GM23338 (cell line): ENCODE measurements at regions not wholly inside any gene's neighbourhood (a gene's known extent, or its start where the extent isn't known, plus 50 kb on each side); places are given as distances from the start of the nearest gene placed in this dataset.

Experiments used
- ATAC-seq: fragments of 200-7000 bp; cut with Tn5 transposase; 3 replicates; pipeline ENCODE4 v1.9.1; 2020
- DNase-seq: peaks from one replicate; pipeline ENCODE4 v3.0.0-alpha.2; 2015; ENCODE audit warnings: low spot score
- H2AFZ ChIP-seq: fragments of 200-600 bp; sonication (generic); 2 replicates; pipeline ENCODE4 v1.8.0; 2016; ENCODE audit warnings: antibody characterized with exemption, mild to moderate bottlenecking, moderate library complexity
- H3F3A ChIP-seq: fragments of 200-600 bp; sonication (generic); replicated peaks from 2 replicates; pipeline ENCODE4 v1.8.0; 2017; ENCODE audit warnings: antibody characterized with exemption, mixed run types, low read depth
- H3K27ac ChIP-seq: fragments of 200-600 bp; sonication (generic); 2 replicates; pipeline ENCODE4 v1.6.1; 2016; ENCODE audit warnings: low read depth
- H3K27me3 ChIP-seq: fragments of 200-600 bp; sonication (generic); 2 replicates; pipeline ENCODE4 v1.8.0; 2016; ENCODE audit warnings: mild to moderate bottlenecking, mixed run types, moderate library complexity; ENCODE audit not compliant: insufficient read depth
- H3K36me3 ChIP-seq: fragments of 200-600 bp; sonication (generic); 2 replicates; pipeline ENCODE4 v1.8.0; 2016; ENCODE audit warnings: mild to moderate bottlenecking; ENCODE audit not compliant: insufficient read depth
- H3K4me1 ChIP-seq: fragments of 200-600 bp; sonication (generic); 2 replicates; pipeline ENCODE4 v1.8.0; 2016; ENCODE audit warnings: mild to moderate bottlenecking, moderate library complexity; ENCODE audit not compliant: insufficient read depth
- H3K4me2 ChIP-seq: fragments of 200-600 bp; sonication (generic); 2 replicates; pipeline ENCODE4 v1.7.1; 2017; ENCODE audit warnings: mixed run types
- H3K4me3 ChIP-seq: fragments of 200-600 bp; sonication (generic); 2 replicates; pipeline ENCODE4 v1.6.1; 2016; ENCODE audit warnings: mixed run types
- H3K79me2 ChIP-seq: fragments of 200-600 bp; sonication (generic); replicated peaks from 2 replicates; pipeline ENCODE4 v1.8.0; 2017; ENCODE audit warnings: mild to moderate bottlenecking; ENCODE audit not compliant: insufficient read depth
- H3K9me2 ChIP-seq: fragments of 200-600 bp; sonication (generic); 2 replicates; pipeline ENCODE4 v1.8.0; 2017; ENCODE audit not compliant: insufficient read depth
- H4K20me1 ChIP-seq: fragments of 200-600 bp; sonication (generic); replicated peaks from 2 replicates; pipeline ENCODE4 v1.8.0; 2017; ENCODE audit warnings: mild to moderate bottlenecking; ENCODE audit not compliant: insufficient read depth
- H3K27ac Mint-ChIP-seq: 2 replicates; pipeline ENCODE4 v1.8.0; 2020; ENCODE audit warnings: inconsistent platforms, mild to moderate bottlenecking, moderate library complexity, mixed read lengths
- H3K27me3 Mint-ChIP-seq: 3 replicates; pipeline ENCODE4 v1.8.0; 2022; ENCODE audit warnings: low read depth, mild to moderate bottlenecking, moderate library complexity, mixed read lengths, inconsistent platforms; ENCODE audit not compliant: insufficient read depth, poor library complexity
- H3K36me3 Mint-ChIP-seq: 3 replicates; pipeline ENCODE4 v1.8.0; 2021; ENCODE audit warnings: low read depth, mild to moderate bottlenecking, inconsistent platforms, moderate library complexity, mixed read lengths
- H3K4me1 Mint-ChIP-seq: 3 replicates; pipeline ENCODE4 v1.8.0; 2020; ENCODE audit warnings: mild to moderate bottlenecking, inconsistent platforms, mixed read lengths
- H3K4me3 Mint-ChIP-seq: 3 replicates; pipeline ENCODE4 v1.8.0; 2021; ENCODE audit warnings: moderate library complexity, mild to moderate bottlenecking, inconsistent platforms, mixed read lengths
- H3K9me3 Mint-ChIP-seq: 3 replicates; pipeline ENCODE4 v1.8.0; 2020; ENCODE audit warnings: moderate library complexity, mild to moderate bottlenecking, inconsistent platforms, mixed read lengths
- CREB1 ChIP-seq: fragments of 250-450 bp; sonication (Bioruptor Pico); IDR thresholded peaks from 2 replicates; pipeline ENCODE4 v1.5.0; 2020; ENCODE audit warnings: low read depth, mild to moderate bottlenecking, moderate library complexity
- EZH2 ChIP-seq: fragments of 200-600 bp; sonication (generic); IDR thresholded peaks from one replicate; pipeline ENCODE4 v1.8.0; 2017; ENCODE audit warnings: antibody characterized with exemption, mild to moderate bottlenecking, low read depth; ENCODE audit not compliant: unreplicated experiment
- JUNB ChIP-seq: IDR thresholded peaks from one replicate; pipeline ENCODE4 v1.6.1; 2016; ENCODE audit warnings: antibody characterized with exemption; ENCODE audit not compliant: unreplicated experiment
- NANOG ChIP-seq: IDR thresholded peaks from 2 replicates; pipeline ENCODE4 v1.6.1; 2016; ENCODE audit warnings: antibody characterized with exemption, borderline replicate concordance
- POLR2AphosphoS5 ChIP-seq: IDR thresholded peaks from 2 replicates; pipeline ENCODE4 v1.6.1; 2016; ENCODE audit warnings: antibody characterized with exemption, low read depth
- STAT1 ChIP-seq: IDR thresholded peaks from one replicate; pipeline ENCODE4 v1.6.1; 2016; ENCODE audit warnings: antibody characterized with exemption; ENCODE audit not compliant: unreplicated experiment
- ZNF114 ChIP-seq: fragments of 250-450 bp; sonication (Bioruptor Pico); IDR thresholded peaks from 2 replicates; pipeline ENCODE4 v1.5.0; 2020; ENCODE audit warnings: mild to moderate bottlenecking, moderate library complexity
- ZNF331 ChIP-seq: fragments of 250-450 bp; sonication (Bioruptor Pico); IDR thresholded peaks from 2 replicates; pipeline ENCODE4 v1.5.0; 2020; ENCODE audit warnings: low read depth, mild to moderate bottlenecking, moderate library complexity
- TF ChIP-seq, protein P1 (sequence below): fragments of 250-450 bp; sonication (Bioruptor Pico); IDR thresholded peaks from 2 replicates; pipeline ENCODE4 v1.5.0; 2020; ENCODE audit warnings: mild to moderate bottlenecking, moderate library complexity
- TF ChIP-seq, protein P2 (sequence below): IDR thresholded peaks from 2 replicates; pipeline ENCODE4 v1.6.1; 2016; ENCODE audit warnings: antibody characterized with exemption
- TF ChIP-seq, protein P3 (sequence below), 2 experiments: fragments of 200-600 bp in 1 of 2; sonication (generic) in 1 of 2; conservative IDR thresholded peaks; 2 replicates each; pipeline versions ENCODE4 v1.5.1 to v1.6.1; 2016 to 2017; ENCODE audit warnings: antibody characterized with exemption in 2 of 2, low read depth in 2 of 2, mild to moderate bottlenecking in 2 of 2, moderate library complexity in 1 of 2
- TF ChIP-seq, protein P4 (sequence below): IDR thresholded peaks from one replicate; pipeline ENCODE4 v1.6.1; 2018; ENCODE audit warnings: antibody characterized with exemption; ENCODE audit not compliant: unreplicated experiment

DNA sequence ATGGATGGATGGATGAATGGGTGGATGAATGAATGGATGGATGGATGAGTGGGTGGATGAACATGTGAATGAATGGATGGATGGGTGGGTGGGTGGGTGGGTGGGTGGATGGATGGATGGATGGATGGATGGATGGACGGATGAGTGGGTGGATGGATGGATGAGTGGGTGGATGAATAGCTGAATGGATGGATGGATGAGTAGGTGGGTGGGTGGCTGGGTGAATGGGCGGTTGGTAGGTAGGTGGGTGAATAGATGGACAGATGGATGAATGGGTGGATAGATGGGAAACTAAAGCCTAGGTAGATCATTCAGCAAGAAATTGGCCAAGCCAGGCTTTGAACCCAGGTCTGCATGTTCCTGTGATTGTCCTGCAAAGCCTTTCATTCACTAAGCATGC is 155.6 kb downstream of the WNT5A start:
- Histone ChIP-seq H3K4me3 (no peak overlapping the region), H2AFZ (no peak overlapping the region), H3K27ac (no peak overlapping the region), H3K9me2 (peaks cover 3% of the 10 kb centered on the region; the same call in 1 of the 2 replicates), H3K36me3 (no peaks in the 10 kb centered on the region), H3K4me1 (no peaks in the 10 kb centered on the region), H3F3A (no peaks in the 10 kb centered on the region), H4K20me1 (no peaks in the 10 kb centered on the region), H3K27me3 (no peaks in the 10 kb centered on the region), H3K4me2 (no peak overlapping the region), H3K79me2 (no peaks in the 10 kb centered on the region)
- Mint-ChIP-seq H3K9me3 (no peaks in the 10 kb centered on the region), H3K4me3 (no peak overlapping the region), H3K4me1 (peaks cover 10% of the 10 kb centered on the region; the same call in 2 of the 3 replicates), H3K27ac (no peak overlapping the region), H3K27me3 (peaks cover 7% of the 10 kb centered on the region), H3K36me3 (no peaks in the 10 kb centered on the region)
- DNase-seq (no peak), ATAC-seq (no peak)
- TF ChIP-seq JUNB (no peak), CREB1 (no peak), ZNF114 (CRISPR knock-in tag) (no peak), EZH2 (no peak), POLR2AphosphoS5 (no peak), STAT1 (no peak), ZNF331 (CRISPR knock-in tag) (no peak), NANOG (no peak)
- TF ChIP-seq, protein P1, sequence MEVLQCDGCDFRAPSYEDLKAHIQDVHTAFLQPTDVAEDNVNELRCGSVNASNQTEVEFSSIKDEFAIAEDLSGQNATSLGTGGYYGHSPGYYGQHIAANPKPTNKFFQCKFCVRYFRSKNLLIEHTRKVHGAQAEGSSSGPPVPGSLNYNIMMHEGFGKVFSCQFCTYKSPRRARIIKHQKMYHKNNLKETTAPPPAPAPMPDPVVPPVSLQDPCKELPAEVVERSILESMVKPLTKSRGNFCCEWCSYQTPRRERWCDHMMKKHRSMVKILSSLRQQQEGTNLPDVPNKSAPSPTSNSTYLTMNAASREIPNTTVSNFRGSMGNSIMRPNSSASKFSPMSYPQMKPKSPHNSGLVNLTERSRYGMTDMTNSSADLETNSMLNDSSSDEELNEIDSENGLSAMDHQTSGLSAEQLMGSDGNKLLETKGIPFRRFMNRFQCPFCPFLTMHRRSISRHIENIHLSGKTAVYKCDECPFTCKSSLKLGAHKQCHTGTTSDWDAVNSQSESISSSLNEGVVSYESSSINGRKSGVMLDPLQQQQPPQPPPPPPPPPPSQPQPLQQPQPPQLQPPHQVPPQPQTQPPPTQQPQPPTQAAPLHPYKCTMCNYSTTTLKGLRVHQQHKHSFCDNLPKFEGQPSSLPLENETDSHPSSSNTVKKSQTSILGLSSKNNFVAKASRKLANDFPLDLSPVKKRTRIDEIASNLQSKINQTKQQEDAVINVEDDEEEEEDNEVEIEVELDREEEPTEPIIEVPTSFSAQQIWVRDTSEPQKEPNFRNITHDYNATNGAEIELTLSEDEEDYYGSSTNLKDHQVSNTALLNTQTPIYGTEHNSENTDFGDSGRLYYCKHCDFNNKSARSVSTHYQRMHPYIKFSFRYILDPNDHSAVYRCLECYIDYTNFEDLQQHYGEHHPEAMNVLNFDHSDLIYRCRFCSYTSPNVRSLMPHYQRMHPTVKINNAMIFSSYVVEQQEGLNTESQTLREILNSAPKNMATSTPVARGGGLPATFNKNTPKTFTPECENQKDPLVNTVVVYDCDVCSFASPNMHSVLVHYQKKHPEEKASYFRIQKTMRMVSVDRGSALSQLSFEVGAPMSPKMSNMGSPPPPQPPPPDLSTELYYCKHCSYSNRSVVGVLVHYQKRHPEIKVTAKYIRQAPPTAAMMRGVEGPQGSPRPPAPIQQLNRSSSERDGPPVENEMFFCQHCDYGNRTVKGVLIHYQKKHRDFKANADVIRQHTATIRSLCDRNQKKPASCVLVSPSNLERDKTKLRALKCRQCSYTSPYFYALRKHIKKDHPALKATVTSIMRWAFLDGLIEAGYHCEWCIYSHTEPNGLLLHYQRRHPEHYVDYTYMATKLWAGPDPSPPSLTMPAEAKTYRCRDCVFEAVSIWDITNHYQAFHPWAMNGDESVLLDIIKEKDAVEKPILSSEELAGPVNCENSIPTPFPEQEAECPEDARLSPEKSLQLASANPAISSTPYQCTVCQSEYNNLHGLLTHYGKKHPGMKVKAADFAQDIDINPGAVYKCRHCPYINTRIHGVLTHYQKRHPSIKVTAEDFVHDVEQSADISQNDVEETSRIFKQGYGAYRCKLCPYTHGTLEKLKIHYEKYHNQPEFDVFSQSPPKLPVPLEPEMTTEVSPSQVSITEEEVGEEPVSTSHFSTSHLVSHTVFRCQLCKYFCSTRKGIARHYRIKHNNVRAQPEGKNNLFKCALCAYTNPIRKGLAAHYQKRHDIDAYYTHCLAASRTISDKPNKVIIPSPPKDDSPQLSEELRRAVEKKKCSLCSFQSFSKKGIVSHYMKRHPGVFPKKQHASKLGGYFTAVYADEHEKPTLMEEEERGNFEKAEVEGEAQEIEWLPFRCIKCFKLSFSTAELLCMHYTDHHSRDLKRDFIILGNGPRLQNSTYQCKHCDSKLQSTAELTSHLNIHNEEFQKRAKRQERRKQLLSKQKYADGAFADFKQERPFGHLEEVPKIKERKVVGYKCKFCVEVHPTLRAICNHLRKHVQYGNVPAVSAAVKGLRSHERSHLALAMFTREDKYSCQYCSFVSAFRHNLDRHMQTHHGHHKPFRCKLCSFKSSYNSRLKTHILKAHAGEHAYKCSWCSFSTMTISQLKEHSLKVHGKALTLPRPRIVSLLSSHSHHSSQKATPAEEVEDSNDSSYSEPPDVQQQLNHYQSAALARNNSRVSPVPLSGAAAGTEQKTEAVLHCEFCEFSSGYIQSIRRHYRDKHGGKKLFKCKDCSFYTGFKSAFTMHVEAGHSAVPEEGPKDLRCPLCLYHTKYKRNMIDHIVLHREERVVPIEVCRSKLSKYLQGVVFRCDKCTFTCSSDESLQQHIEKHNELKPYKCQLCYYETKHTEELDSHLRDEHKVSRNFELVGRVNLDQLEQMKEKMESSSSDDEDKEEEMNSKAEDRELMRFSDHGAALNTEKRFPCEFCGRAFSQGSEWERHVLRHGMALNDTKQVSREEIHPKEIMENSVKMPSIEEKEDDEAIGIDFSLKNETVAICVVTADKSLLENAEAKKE (CRISPR knock-in tag): no peak
- TF ChIP-seq, protein P2, sequence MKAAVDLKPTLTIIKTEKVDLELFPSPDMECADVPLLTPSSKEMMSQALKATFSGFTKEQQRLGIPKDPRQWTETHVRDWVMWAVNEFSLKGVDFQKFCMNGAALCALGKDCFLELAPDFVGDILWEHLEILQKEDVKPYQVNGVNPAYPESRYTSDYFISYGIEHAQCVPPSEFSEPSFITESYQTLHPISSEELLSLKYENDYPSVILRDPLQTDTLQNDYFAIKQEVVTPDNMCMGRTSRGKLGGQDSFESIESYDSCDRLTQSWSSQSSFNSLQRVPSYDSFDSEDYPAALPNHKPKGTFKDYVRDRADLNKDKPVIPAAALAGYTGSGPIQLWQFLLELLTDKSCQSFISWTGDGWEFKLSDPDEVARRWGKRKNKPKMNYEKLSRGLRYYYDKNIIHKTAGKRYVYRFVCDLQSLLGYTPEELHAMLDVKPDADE: no peak
- TF ChIP-seq, protein P3, sequence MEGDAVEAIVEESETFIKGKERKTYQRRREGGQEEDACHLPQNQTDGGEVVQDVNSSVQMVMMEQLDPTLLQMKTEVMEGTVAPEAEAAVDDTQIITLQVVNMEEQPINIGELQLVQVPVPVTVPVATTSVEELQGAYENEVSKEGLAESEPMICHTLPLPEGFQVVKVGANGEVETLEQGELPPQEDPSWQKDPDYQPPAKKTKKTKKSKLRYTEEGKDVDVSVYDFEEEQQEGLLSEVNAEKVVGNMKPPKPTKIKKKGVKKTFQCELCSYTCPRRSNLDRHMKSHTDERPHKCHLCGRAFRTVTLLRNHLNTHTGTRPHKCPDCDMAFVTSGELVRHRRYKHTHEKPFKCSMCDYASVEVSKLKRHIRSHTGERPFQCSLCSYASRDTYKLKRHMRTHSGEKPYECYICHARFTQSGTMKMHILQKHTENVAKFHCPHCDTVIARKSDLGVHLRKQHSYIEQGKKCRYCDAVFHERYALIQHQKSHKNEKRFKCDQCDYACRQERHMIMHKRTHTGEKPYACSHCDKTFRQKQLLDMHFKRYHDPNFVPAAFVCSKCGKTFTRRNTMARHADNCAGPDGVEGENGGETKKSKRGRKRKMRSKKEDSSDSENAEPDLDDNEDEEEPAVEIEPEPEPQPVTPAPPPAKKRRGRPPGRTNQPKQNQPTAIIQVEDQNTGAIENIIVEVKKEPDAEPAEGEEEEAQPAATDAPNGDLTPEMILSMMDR (conservative IDR thresholded peaks at IDR 0.05; ENCODE audit: low read depth in 2 of 2): no peak
- TF ChIP-seq, protein P4, sequence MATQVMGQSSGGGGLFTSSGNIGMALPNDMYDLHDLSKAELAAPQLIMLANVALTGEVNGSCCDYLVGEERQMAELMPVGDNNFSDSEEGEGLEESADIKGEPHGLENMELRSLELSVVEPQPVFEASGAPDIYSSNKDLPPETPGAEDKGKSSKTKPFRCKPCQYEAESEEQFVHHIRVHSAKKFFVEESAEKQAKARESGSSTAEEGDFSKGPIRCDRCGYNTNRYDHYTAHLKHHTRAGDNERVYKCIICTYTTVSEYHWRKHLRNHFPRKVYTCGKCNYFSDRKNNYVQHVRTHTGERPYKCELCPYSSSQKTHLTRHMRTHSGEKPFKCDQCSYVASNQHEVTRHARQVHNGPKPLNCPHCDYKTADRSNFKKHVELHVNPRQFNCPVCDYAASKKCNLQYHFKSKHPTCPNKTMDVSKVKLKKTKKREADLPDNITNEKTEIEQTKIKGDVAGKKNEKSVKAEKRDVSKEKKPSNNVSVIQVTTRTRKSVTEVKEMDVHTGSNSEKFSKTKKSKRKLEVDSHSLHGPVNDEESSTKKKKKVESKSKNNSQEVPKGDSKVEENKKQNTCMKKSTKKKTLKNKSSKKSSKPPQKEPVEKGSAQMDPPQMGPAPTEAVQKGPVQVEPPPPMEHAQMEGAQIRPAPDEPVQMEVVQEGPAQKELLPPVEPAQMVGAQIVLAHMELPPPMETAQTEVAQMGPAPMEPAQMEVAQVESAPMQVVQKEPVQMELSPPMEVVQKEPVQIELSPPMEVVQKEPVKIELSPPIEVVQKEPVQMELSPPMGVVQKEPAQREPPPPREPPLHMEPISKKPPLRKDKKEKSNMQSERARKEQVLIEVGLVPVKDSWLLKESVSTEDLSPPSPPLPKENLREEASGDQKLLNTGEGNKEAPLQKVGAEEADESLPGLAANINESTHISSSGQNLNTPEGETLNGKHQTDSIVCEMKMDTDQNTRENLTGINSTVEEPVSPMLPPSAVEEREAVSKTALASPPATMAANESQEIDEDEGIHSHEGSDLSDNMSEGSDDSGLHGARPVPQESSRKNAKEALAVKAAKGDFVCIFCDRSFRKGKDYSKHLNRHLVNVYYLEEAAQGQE: no peak
